BLaER1 treated with 17β-estradiol and CSF1 and Interleukin-3, amounts not matched to agents 10 nM and 100 nM (cell line): ENCODE measurements at regions not wholly inside any gene's neighbourhood (a gene's known extent, or its start where the extent isn't known, plus 50 kb on each side); places are given as distances from the start of the nearest gene placed in this dataset.

Source experiments
- H3K27ac ChIP-seq, 11 experiments: shearing (Covaris generic); formaldehyde crosslinking; 2 replicates each; pipeline ENCODE4 v1.8.1; 2022
- H3K27me3 ChIP-seq, 11 experiments: shearing (Covaris generic); formaldehyde crosslinking; 2 replicates each; pipeline ENCODE4 v1.8.1; 2022
- H3K36me3 ChIP-seq, 11 experiments: shearing (Covaris generic); formaldehyde crosslinking; 2 replicates each; pipeline ENCODE4 v1.8.1; 2022
- H3K4me1 ChIP-seq, 10 experiments: shearing (Covaris generic); formaldehyde crosslinking; 2 replicates each; pipeline ENCODE4 v1.8.1; 2022
- H3K4me2 ChIP-seq, 11 experiments: shearing (Covaris generic); formaldehyde crosslinking; 2 replicates each; pipeline ENCODE4 v1.8.1; 2022
- H3K4me3 ChIP-seq, 10 experiments: shearing (Covaris generic); formaldehyde crosslinking; 2 replicates each; pipeline ENCODE4 v1.8.1; 2022
- H3K9ac ChIP-seq, 11 experiments: shearing (Covaris generic); formaldehyde crosslinking; 2 replicates each; pipeline ENCODE4 v1.8.1; 2022
- H3K9me3 ChIP-seq, 11 experiments: shearing (Covaris generic); formaldehyde crosslinking; replicated peaks in 1 of 11; 2 replicates each; pipeline ENCODE4 v1.8.1; 2022
- H4K20me1 ChIP-seq, 11 experiments: shearing (Covaris generic); formaldehyde crosslinking; 2 replicates each; pipeline ENCODE4 v1.8.1; 2022
- Cebpa-rat ChIP-seq, 11 experiments: shearing (Covaris generic); IDR thresholded peaks; 2 replicates each; pipeline ENCODE4 v1.8.1; 2022

DNA sequence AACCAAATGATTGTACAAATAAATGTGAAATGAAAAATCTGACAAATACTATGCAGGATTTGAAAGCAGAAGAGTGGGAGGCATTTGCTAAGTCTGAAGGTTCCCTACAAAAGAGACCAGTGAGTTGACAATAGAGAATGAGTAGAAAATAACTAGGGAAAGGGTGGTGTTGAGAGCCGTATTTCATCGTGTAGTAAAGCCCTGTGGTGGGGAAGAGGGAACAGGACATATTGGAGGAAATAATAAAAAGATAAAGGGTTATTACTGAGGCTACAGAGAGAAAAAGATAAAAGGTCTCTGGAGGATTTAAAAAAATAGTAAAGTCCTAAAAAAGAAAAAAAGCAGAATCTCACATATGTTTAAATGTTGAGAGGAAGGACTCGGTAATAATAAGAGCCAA is 268.8 kb downstream of the DUSP6 start:
- no peak for TF ChIP-seq Cebpa-rat (IDR thresholded peaks at IDR 0.05)
- Histone ChIP-seq H4K20me1 (no peaks in the 10 kb centered on the region), H3K9ac (no peak overlapping the region), H3K36me3 (no peaks in the 10 kb centered on the region), H3K27me3 (no peaks in the 10 kb centered on the region), H3K27ac (no peak overlapping the region), H3K4me2 (peak overlapping the region in 1 of 11 experiments; percentile 72; a peak in 2 of 22 replicates), H3K9me3 (peaks cover 0 to 10% (median 0%) of the 10 kb centered on the region in 11 experiments; a peak in 3 of 22 replicates), H3K4me3 (no peak overlapping the region), H3K4me1 (peaks cover 14 to 26% (median 17%) of the 10 kb centered on the region in 10 experiments)

DNA sequence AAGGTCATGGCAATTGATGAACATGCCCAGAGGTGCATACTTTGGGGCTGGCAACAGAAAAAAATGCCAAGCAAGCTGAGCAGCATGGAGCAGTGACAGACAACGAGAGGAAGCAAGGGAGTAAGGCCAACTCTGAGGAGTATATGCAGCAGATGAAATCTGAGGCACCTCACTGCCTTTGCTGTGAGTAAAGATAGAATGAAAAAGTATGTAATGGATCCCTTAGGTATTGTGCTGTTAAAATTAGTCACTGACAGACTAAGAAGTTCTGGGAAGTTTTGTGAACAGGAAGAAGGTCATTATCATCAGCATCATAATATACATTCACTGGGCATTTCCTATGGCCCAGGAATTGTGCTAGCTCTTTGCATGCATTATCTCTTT is 269.9 kb downstream of the DUSP6 start:
- Histone ChIP-seq H3K4me1 (peaks cover 14 to 26% (median 17%) of the 10 kb centered on the region in 10 experiments), H3K27ac (peak overlapping the region in 2 of 11 experiments; percentile 3 to 24; a peak in 1 of 22 replicates), H3K9ac (no peak overlapping the region), H4K20me1 (no peaks in the 10 kb centered on the region), H3K9me3 (peaks cover 0 to 12% (median 0%) of the 10 kb centered on the region in 11 experiments; a peak in 3 of 22 replicates), H3K4me2 (peak overlapping the region; percentile 39 to 78 (median 64)), H3K36me3 (no peaks in the 10 kb centered on the region), H3K27me3 (no peaks in the 10 kb centered on the region), H3K4me3 (no peak overlapping the region)
- no peak for TF ChIP-seq Cebpa-rat (IDR thresholded peaks at IDR 0.05)

DNA sequence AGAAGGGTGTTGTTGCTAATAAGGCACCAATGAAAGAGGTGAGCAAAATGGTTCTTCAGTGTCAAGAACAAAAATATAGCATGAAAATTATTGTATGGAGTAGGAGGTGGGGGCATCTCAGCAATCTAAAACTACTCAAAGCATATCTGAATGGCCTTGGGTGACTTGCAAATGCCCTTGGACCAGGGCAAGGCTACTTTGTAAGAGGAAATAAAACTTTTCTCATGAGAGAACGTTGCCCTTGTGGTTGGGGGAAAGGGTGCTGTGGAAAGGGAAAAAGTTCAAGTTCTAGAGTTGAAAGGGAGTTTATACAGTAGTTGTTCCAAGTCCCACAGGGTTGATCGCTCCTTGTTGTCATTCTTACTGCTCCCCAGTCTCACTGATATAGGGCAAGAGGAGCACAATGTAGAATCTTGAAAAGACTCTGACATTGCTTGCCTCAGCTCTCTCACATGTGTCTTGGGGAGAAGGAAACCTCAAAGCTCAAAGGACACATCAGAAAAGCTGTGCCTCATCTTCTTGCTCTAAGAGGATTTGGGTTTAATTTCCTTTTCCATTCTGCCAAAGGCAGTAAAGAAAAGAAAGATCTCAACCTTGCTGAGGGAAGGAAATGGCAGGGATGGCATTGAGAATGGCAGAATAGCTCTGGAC is 270.5 kb downstream of the DUSP6 start:
- Histone ChIP-seq H4K20me1 (no peaks in the 10 kb centered on the region), H3K27ac (peak overlapping the region in 3 of 11 experiments; percentile 3 to 24 (median 14); a peak in 3 of 22 replicates), H3K4me3 (no peak overlapping the region), H3K4me2 (peak overlapping the region; percentile 39 to 78 (median 64)), H3K27me3 (no peaks in the 10 kb centered on the region), H3K36me3 (no peaks in the 10 kb centered on the region), H3K9me3 (peaks cover 0 to 12% (median 0%) of the 10 kb centered on the region in 11 experiments; a peak in 3 of 22 replicates), H3K4me1 (peaks cover 14 to 26% (median 17%) of the 10 kb centered on the region in 10 experiments), H3K9ac (no peak overlapping the region)
- no peak for TF ChIP-seq Cebpa-rat (IDR thresholded peaks at IDR 0.05)

DNA sequence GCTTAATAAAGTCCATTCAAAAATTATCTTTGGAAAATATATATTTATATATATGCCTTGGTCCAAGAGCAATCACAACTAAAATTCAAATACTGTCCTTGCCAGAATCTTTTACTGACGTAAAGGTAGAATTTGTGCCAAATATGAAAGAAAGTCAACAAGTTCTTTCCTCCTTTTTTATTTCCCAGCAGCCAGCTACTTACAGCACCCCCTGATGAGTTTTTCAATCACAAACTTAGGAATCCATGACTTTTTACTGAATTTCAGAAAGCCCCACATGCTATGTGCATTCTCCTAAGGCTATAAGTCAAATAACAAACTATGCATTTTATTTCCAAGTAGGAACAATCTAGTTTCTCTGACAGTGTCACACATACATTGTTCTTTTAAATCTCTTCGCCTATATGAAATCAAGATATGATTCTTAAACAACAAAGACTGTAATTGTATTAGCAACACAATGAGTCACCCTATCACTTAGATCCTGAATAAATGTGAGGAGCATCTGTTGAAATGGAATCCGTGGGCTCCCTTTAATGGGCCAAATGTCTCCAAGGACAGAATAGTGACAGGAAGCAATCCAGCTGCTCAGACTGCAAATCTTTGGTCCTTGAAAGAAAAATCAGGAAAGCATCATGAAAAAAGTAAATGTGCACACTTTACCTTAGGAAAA is 271.4 kb downstream of the DUSP6 start:
- no peaks in the 10 kb centered on the region for H3K27me3 ChIP-seq
- no peaks in the 10 kb centered on the region for H4K20me1 ChIP-seq
- H3K27ac ChIP-seq: no peak overlapping the region
- no peaks in the 10 kb centered on the region for H3K36me3 ChIP-seq
- peaks cover 0 to 12% (median 0%) of the 10 kb centered on the region in 11 experiments; a peak in 3 of 22 replicates for H3K9me3 ChIP-seq
- H3K4me3 ChIP-seq: no peak overlapping the region
- H3K4me1 ChIP-seq: peaks cover 14 to 26% (median 17%) of the 10 kb centered on the region in 10 experiments
- H3K4me2 ChIP-seq: peak overlapping the region in 7 of 11 experiments; percentile 39 to 78 (median 64); a peak in 7 of 22 replicates
- TF ChIP-seq Cebpa-rat (IDR thresholded peaks at IDR 0.05): no peak
- no peak overlapping the region for H3K9ac ChIP-seq

DNA sequence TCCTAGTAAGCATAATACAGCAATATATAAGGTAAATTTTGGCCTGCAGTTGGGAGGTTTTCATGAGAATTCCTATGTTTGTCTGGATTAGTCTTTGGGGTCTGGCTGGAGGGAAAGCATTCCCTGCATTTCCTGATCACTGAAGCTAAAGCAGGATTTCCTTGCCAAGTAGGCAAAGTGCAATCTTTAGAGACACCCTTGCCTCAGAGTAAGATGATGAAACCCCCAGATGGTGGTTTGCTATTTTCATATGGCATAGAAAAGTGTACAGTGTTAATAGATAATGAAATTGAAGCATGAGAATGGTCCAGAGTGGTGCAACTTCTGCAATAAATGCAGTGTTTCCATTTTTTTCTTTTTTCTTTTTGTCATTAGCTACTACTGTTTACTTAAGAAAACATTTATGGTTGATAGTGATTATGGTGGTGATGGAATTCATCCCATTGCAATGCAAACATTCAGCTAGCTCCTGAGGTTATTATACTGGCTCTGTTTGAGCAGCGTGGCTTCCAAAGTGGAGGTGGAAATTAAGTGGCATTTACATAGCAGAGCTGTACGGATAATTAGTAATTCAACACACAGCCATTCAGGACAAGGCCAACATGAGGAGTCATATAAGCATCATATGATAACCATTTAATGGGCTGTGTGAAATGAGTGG is 276.3 kb downstream of the DUSP6 start:
- H3K27me3 ChIP-seq: no peaks in the 10 kb centered on the region
- H3K4me2 ChIP-seq: no peak overlapping the region
- H3K36me3 ChIP-seq: no peaks in the 10 kb centered on the region
- TF ChIP-seq Cebpa-rat (IDR thresholded peaks at IDR 0.05): no peak
- peaks cover 0 to 12% (median 0%) of the 10 kb centered on the region in 11 experiments; a peak in 3 of 22 replicates for H3K9me3 ChIP-seq
- no peak overlapping the region for H3K27ac ChIP-seq
- peaks cover 0 to 2% (median 0%) of the 10 kb centered on the region in 10 experiments; a peak in 3 of 20 replicates for H3K4me1 ChIP-seq
- no peak overlapping the region for H3K4me3 ChIP-seq
- no peak overlapping the region for H3K9ac ChIP-seq
- no peaks in the 10 kb centered on the region for H4K20me1 ChIP-seq

DNA sequence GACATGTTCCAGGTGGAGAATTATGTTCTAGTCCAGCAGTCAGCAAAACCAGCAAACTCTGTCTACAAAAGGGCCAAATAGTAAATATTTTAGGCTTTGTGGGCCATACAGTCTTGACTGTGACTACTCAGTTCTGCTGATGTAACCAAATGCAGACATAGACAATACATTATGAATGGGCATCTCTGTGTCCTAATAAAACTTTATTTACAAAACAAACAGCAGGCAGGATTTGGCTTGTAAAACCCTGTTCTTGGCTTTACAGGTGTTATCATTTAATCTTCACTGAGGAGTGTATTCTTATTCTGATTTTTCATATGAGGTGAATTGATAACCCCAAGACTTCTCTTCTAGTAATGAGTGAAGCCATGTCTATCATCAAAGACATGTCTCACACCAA is 278.6 kb downstream of the DUSP6 start:
- H3K4me3 ChIP-seq: no peak overlapping the region
- no peak for TF ChIP-seq Cebpa-rat (IDR thresholded peaks at IDR 0.05)
- H3K27me3 ChIP-seq: no peaks in the 10 kb centered on the region
- H3K27ac ChIP-seq: no peak overlapping the region
- H3K9me3 ChIP-seq: 0 out of 22 replicates have a peak, but pooled peaks cover 0 to 4% (median 0%) of the 10 kb centered on the region in 11 experiments
- H3K36me3 ChIP-seq: no peaks in the 10 kb centered on the region
- no peak overlapping the region for H3K4me2 ChIP-seq
- H3K4me1 ChIP-seq: peaks cover 0 to 8% (median 0%) of the 10 kb centered on the region in 10 experiments; a peak in 5 of 20 replicates
- H3K9ac ChIP-seq: no peak overlapping the region
- no peaks in the 10 kb centered on the region for H4K20me1 ChIP-seq

DNA sequence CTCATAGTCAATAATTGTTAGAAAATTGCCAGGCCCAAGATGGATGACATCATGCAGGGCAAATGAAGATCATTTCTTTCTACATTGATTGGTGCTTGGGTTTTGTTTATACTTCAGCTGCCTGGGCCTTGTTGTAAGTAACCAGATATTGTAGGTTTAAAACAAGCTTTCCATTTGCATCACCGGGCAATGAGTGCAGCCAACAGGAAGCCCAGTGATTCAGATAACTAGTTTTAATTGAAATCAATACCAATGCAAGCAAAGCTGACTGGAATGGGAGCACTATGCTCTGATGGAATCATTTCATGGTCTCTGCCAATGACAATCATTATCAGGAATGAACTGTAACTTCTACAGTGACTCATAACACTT is 279.3 kb downstream of the DUSP6 start:
- peaks cover 0 to 14% (median 1%) of the 10 kb centered on the region in 10 experiments; a peak in 7 of 20 replicates for H3K4me1 ChIP-seq
- H3K4me3 ChIP-seq: no peak overlapping the region
- no peak overlapping the region for H3K4me2 ChIP-seq
- H3K27me3 ChIP-seq: no peaks in the 10 kb centered on the region
- no peak overlapping the region for H3K27ac ChIP-seq
- 0 out of 22 replicates have a peak, but pooled peaks cover 0 to 2% (median 0%) of the 10 kb centered on the region in 11 experiments for H3K9me3 ChIP-seq
- no peak overlapping the region for H3K9ac ChIP-seq
- TF ChIP-seq Cebpa-rat (IDR thresholded peaks at IDR 0.05): no peak
- H4K20me1 ChIP-seq: no peaks in the 10 kb centered on the region
- no peaks in the 10 kb centered on the region for H3K36me3 ChIP-seq

DNA sequence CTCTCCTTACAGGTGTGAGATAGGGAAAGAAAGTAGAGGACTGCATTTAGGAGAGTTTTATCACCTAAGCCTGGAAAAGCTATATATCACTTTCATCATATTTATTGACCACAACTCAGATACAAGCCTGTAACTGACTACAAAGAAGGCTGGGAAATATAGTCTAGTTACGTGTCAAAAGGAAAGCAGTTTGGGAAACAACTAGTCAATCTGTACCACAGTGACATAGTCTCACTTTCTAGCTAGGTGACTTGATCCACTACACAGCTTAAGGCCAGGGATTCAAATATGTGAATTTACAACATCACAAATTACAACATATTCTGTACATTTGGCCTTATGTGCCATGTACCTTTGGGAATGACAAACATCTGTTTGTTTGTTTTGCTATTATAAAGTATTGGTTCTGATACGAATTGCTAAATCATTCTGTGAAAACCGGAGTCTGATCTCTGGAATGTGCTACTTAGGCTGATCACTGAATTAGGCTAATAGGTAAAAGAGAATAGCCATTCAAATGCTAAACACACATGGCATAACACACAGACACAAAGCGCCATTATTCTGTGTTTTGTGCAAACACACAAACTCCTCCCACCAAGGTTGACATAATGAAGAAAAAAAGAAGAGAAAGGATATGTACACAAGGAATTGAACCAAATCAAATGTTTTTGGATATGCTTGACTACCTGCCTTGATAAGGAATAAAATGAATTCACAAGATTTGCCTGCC is 279.8 kb downstream of the DUSP6 start:
- no peak overlapping the region for H3K4me3 ChIP-seq
- H3K36me3 ChIP-seq: no peaks in the 10 kb centered on the region
- H3K9ac ChIP-seq: no peak overlapping the region
- H3K27me3 ChIP-seq: no peaks in the 10 kb centered on the region
- H4K20me1 ChIP-seq: no peaks in the 10 kb centered on the region
- no peak for TF ChIP-seq Cebpa-rat (IDR thresholded peaks at IDR 0.05)
- H3K4me1 ChIP-seq: peaks cover 0 to 19% (median 6%) of the 10 kb centered on the region in 10 experiments; a peak in 10 of 20 replicates
- H3K4me2 ChIP-seq: no peak overlapping the region
- no peaks in the 10 kb centered on the region for H3K9me3 ChIP-seq
- no peak overlapping the region for H3K27ac ChIP-seq
